HG02973 (cell line): ENCODE measurements at regions not wholly inside any gene's neighbourhood (a gene's known extent, or its start where the extent isn't known, plus 50 kb on each side); places are given as distances from the start of the nearest gene placed in this dataset.

Source experiments
- ATAC-seq: cut with Tn5 transposase; IDR thresholded peaks from one replicate; pipeline ENCODE4 v1.9.1; 2021; ENCODE audit warnings: moderate library complexity; ENCODE audit not compliant: unreplicated experiment

DNA sequence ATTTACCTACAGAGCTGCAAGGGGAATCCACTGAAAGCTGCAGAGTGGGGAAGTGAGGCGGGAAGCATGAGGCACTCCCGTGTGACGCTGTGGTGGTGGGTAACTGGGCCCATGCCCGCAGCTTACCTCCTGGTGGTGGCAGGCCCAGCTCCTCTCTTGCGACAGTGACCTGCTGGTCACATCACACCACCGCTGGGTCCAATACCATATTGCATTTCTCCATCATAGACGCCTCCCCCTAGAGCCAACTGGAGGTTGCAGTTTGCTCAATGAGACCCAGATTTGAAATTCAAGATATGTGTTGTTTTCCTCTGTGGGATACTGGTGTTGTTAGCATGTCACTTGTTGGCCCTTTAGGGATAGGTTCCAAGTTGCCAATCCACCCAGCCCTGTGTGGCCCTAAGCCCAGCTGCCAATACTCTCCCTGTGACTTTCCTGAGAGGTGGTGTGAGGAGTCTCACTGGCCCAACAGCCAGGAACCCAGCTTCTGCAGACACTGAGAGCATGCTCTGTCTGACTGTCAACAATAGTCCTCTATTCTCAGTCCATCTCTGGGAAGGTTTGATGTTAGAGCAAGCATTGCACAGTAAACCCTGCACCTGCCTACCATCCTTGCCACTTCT is 428.3 kb downstream of the GADD45G start:
- ATAC-seq, result no peak

DNA sequence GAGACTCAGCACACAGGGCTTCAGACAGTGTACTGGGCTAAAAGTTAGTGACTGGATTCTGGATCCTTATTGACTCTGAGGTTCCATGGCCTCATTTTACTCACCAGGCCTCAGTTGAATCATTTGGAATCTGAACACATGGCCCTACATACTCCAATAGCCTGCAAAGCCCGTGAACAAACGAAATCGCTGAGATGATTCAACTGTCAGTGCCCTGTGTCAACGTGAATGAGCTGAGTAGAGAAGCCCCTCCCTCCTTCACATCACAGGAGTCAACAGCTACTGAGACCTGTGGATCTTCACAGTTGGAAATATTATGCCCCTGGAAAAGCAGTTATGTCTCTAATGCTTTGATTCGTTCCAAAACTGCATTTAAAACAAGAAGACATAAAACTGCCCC is 429.3 kb downstream of the GADD45G start:
- no peak for ATAC-seq

DNA sequence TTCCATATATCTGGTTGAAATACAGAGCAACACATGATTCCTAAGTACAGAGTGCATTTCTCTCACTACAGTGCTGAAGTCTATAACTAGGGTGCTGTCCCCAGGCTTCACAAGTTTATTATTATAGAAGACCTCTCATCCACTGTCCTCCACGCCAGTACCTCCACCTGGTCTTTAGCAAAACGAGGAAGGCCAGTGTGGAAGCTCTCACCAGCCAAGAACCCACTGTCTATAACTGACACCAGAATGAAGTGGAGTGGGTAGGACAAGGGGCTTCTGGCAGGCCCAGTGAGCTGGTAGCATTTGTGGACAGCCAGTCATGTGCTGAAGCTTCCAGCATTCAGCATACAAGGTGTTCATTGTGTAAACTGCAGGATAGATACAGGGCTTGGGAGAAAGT is 430.7 kb downstream of the GADD45G start:
- ATAC-seq, result no peak

DNA sequence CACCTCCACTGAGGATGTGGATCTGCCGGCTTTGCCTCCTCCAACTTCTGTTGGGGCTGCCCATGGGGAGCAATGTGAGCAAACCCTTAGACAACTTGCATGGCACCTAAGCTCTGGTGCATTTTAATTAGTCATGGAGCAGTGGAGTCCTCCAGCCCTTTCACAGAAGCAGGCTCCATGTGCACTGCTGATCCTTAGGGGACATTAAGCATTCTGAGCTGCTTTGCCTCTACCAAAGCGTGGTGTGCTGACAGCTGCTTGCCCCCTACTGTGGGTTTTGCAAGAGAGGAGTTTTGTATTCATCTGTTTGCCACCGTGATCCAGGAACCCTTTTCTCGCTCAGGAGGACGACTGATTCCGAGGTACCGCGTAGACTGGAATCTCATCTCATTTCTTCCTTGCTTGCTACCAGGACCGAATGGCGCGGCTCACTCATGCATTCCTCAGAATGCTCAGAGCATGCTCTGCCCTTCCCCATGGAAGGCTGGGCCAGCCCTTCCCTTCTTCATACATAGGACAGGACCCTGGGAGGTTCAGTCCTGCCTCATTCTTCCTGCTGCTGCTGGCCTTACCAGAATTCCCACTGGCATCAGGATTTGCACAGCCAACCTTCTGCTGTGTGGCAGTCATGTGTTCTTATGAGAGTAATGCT is 432.5 kb downstream of the GADD45G start:
- no peak for ATAC-seq

DNA sequence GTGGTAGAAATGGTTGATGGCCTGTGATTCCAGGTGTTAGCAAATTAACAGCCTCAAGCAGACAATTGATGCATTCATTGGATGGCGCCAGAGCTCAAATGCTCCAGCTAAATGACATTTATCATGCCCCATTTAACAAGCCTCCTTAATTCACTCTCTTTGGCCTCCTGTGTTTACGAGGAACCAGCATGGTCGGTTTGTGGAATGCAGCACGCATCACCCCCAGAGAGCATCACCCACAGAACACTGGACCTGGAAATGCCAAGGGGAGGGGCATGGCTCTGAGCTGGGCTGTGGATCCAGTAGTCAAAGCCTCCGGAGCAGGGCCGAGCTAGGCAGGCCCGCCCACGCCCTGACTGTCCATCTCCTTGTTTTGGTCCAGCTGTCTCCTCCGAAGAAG is 434.0 kb downstream of the GADD45G start:
- no peak for ATAC-seq

DNA sequence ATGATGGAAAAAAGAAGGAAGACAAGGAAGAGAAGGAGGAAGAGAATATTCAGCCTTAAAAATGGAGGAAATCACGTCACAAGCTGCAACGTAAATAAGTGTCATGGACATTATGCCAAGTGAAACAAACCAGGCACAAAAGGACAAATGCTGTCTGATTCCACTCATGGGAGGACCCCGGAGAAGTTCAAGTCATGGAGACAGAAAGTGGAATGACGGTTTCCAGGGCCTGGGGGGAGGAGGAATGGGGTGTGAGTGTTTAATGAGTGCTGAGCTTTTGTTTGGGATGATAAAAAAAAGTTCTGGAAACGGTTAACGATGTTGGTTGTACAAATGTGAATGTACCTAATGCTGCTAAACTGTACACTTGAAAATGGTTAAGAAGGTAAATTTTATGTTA is 439.5 kb downstream of the GADD45G start:
- ATAC-seq, result no peak

DNA sequence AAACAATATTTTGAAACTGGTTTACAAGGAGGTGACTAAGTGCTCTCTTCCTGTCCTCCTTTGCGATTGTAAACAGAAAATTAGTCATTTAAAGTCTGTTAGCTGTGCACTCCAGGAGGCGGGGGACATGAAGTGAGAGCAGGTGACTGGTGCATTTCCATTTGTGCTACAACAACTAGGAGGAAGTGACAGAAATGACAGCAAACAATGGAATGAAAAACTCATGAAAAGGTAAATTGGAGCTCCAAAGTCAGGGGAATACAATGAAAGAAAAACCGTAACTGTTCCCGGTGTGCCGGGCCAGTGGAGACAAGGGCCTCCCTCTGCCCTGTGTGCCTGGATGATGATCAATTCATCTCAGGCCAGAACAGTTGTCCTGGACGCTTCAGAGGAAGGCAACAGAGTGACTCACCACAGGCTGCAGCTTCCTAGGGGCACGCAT is 439.9 kb downstream of the GADD45G start:
- no peak for ATAC-seq

DNA sequence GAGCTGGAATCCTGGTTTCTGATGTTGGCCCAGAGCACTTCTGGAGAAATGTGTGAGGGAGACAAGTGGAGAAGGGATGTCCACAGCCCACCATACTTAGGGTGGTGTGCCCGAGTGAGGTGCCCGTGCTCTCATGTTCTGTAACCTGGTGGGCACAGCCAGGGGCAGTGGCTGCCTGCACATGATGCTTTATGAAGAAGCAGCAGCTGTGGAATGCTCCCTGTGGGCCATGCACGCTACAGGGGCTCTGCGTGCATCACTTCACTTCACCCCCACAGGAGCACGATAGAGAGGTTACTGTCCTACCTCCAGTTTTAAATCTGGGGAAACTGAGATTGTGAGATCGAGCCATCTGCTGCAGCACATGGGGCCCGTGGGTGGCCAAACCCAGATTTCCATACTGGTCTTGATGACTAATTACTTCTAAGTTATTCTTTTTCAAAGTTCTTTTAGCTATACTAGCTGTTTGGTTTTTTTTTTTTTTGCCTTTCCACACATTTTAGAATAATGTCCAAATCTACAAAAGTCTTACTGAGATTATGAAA is 441.6 kb downstream of the GADD45G start:
- no peak for ATAC-seq

DNA sequence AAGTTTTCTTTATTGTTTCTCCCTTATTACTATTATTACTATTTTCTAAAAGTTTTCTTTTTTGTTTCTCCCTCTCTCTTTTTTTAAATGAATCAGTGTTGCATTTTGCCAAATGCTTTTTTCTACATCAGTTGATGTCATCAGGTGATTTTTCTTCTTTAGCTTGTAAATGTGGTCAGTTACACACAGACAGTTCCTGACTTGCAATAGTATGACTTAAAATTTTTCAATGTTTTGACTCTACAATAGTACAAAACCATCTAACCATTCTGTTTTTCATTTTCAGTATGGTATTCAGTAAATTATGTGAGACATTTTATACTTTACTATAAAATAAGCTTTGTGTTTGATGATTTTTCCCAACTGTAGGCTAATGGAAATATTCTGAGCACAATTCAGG is 443.0 kb downstream of the GADD45G start:
- no peak for ATAC-seq

DNA sequence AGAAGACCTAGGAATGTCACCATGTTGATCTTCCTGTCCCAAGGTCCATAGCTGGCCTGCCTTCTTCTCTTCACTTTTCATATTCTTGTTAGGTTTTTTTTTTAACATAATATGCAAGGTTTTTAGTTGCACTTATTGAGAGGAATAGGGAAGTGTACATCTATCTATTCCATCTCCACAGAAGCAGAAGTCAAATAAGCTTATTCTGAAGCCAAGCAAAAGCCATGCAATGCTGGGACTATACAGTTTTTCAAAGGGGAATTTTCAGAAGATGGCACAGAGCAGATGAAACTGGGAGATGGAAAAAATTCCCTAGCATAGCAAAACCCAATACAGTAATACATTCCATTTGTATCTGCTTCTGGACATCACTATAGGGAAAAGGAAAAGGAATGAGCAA is 447.6 kb downstream of the GADD45G start:
- no peak for ATAC-seq

DNA sequence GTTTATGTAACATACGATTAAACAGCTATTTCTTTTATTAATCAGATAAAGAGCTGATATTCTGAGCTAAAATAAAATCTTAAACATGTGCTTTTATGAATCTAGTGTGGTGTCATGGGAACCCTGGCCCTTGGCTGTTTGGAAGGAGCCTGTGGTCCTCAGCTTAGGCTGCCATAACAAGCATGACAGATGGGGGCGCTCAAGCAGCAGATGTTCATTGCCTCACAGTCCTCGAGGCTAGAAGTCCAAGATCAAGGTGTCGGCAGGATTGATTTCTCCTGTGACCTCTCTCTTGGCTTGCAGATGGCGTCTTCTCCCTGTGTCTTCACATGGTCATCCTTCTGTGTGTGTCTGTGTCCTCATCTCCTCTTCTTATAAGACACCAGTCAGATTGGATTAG is 448.2 kb downstream of the GADD45G start:
- no peak for ATAC-seq

DNA sequence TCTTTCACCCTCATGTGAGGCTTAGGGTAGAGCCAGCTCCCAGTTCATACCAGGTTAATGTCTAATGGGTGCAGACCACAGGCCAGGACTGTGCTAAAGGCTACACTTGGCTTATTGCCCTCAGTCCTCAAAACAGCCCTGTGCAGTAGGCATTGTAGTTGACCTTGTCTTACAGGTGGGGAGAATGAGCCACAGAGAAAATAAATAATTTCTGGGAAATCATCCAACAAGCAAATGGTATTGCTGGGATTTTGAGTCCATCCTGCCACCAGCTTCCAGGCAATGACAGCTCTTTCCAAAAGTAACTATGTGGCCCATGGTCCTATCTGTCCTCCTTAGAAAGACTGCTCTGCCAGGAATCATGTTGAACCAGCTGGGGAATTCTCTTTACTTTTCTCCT is 450.0 kb downstream of the GADD45G start:
- no peak for ATAC-seq

DNA sequence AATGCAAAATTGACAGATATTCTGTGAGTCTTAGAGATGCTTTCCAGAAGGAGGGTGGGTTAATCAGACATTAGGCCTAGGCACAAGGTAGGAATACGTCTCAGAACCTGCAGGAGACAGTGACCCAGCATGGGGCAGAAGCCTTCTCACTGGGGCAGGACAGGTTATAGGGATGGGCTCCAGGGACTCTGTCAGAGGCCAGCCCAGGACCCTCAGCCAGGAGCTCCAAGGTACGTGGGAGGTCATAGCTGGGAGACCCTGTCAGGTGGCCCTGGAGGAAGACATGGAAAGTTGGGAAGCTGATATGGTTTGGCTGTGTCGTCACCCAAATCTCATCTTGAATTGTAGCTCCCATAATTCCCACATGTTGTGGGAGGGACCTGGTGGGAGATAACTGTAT is 450.4 kb downstream of the GADD45G start:
- no peak for ATAC-seq

DNA sequence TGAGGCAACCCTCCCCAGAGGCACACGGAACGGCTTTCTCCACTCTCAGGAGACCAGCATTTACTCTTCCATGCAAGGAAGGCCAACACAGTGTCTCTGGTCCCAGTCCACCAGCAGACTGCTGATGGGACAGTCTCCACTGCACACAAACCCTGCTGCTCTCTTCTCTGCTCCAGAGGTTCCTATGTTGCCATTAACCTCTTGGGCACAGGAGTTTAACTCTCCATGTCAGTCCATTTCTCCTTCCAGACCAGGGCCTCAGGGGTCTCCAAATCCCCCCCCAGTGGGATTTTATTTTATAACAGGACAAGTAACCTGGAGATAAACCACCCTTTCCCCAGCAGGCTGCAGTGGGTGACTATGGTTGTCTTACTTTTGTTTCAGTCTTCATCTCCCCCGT is 452.5 kb downstream of the GADD45G start:
- no peak for ATAC-seq

DNA sequence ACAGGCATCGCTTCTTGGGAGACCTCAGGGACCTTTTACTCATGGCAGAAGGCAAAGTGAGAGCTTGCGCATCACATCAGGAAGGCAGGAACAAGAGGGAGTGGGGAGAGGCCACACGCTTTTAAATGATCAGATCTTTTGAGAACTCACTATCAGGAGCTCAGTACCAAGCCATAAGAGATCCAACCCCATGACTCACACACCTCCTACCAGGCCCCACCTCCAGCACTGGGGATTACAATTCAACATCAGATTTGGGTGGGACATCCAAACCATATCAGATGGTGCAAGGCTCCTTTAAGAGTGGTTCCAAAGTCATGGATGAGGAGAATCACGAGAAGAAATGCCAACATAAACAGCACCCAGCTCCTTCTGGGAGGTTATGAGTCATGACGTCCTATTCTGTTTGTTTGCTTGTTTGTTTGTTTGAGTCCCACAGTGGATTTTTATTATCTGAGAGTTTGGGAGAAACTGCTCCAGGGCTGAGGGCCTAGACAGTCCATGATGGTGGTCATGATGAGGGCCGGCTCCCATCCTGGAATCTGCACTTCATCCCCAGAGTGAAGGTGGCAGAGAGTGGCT is 453.5 kb downstream of the GADD45G start:
- no peak for ATAC-seq

DNA sequence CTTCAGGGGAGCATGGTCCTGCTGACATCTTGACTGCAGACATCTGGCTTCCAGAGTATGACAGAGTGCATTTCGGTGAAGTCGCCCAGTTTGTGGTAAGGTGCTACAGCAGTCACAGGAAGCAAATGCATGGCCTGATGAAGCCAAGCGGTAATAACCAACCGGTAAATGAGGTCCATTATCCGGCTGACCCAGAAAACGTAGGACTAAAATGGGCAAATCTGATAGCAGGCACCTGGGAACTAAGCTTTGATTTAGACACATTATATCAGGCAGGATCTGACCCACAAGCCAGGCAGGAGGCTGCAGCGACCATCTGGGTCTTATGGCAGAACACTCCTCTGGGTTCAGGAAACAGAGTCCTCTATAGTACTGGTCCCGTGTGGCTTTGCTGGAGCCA is 454.6 kb downstream of the GADD45G start:
- no peak for ATAC-seq

DNA sequence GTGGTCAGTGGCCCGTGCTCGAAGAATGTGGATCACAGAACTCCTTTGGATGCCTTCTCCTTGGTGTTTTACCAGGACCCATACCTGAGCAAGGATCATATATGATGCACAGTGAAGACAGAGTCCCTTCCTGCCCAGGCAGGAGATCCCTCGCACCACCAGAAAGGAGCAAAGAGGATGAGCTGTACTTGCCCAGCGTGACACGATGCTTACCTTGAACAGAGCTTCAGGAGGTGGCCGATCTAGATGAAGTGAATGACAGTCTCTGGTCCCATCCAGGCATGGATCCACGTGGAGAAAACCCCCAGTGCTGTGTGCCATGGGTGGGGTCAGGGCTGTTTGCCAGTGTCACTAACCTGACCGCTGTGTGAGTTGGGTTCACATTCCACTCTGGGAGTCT is 455.4 kb downstream of the GADD45G start:
- no peak for ATAC-seq

DNA sequence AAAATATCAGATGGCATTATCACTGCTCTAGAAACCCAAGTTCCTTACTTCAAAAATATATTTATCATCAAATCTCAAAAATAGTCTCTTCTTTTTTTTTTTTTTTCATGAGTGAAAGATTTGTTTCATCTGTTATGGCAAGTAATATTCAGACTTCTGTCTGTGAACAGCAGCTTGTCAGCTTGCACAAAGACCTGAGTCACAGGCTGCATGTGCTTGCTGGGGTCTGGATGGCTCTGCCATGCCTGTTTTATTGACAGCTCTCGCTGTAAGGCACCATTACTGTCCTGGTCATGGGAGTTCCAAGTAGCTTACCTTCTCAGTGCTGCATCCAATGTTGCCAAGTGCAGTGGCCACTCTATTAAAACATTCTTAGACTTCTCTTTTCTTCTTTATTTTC is 456.4 kb downstream of the GADD45G start:
- ATAC-seq, result no peak

DNA sequence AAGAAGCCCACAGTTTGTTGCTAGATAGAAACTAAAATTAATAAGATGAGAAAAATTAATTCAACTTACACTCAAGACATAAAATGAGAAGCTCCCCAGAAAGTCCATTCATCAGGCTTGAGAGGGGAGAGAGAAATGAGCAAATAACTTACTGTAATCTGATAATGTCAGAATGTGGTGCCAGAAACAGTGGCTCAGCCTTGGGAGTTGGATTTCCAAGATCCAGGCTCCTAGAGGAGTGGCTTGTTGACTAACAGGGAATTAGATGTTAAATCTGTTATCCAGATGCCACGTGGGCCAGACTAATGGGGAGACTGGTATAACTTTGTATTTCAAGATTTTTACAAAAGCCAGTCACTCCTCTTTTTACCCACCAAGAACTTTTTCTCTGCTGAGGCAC is 458.2 kb downstream of the GADD45G start:
- no peak for ATAC-seq

DNA sequence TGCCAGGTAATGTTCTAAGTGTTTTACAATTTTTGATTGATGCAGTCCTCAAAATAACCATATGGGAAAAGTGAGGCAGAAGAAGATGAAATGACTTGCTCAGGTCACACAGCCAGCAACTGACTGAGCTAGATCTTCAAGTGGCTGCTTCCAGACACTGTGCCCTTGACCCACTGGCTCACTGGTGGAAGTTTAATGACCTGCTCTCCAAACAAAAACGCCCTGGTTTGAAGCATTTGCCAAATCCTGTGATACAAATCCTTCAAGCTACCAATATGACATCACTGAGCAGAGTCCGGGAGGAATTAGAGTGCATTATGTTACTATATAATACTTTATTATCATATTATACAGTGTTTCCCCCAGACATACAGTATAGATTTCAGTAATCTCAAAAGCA is 459.4 kb downstream of the GADD45G start:
- no peak for ATAC-seq

DNA sequence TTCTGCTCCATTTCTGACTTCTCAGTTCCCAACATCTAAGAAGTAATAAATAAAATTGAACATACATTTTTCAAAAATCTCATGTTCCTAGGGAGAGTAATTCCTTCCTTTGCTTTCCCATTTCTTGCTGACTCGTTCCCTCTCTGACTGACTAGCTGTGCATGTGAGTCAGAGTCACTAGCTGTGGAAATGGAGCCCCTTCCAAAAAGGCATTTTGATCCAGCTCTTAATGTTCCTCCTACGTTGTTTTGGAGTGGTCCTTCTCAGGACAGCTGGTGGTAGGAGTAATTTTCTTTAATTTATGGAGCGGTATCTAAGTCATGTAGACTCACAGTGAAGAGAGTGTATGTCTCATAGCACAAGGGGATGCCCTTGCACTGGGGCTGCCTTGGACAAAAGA is 460.2 kb downstream of the GADD45G start:
- ATAC-seq, result no peak

DNA sequence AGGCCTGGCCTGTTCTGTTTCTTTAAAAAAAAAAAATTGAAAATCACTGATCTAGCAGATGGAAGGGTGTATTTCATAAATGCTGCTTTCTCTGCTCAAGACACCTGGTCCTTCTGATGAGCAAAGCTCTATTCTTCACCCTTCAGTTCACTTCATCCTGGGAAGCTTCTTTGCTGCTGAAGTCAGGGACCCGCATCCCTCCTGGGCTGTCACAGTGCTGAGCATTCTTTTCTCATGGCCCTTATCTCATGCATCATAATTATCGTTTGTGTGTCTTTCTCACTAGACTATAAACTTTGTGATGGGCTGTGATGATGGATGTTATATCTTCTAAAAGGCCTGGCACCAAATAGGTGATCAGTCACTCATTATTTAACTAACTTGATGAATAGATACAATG is 461.0 kb downstream of the GADD45G start:
- no peak for ATAC-seq
